HCT116 (cell line): ENCODE measurements at regions not wholly inside any gene's neighbourhood (a gene's known extent, or its start where the extent isn't known, plus 50 kb on each side); places are given as distances from the start of the nearest gene placed in this dataset.

Experiments
- ATAC-seq: fragments of 200-7000 bp; cut with Tn5 transposase; 2 replicates; pipeline ENCODE4 v1.9.1; 2020; ENCODE audit warnings: mild to moderate bottlenecking, moderate library complexity
- BruUV-seq: library from RNA; stranded (reverse); fragments of 400-500 nt; replicated peaks from 2 replicates; lab custom pipeline; 2021; lab: Mats Ljungman, UMichigan
- CTCF ChIA-PET: fragments of 300-600 bp; sonication (Branson Sonifier 250); formaldehyde crosslinking; loops from one replicate; lab custom pipeline; 2021; ENCODE audit warnings: antibody characterized with exemption; lab: Charles Lee
- POLR2A ChIA-PET: fragments of 300-600, 350-600 bp; sonication (Branson Sonifier 250); formaldehyde crosslinking; loops from one replicate; lab custom pipeline; 2021; ENCODE audit warnings: antibody characterized with exemption; lab: Charles Lee
- RAD21 ChIA-PET, 2 experiments: fragments of 300-600 bp; sonication (Branson Sonifier 250); formaldehyde crosslinking; loops; one replicate each; lab custom pipeline; 2023; ENCODE audit warnings: low total read pairs in 2 of 2; ENCODE audit not compliant: uncharacterized antibody in 2 of 2, unreplicated experiment in 2 of 2, low non-redundant PET in 1 of 2; lab: Charles Lee
- DNase-seq: peaks from one replicate; pipeline ENCODE4 v3.0.0-alpha.2; 2010; ENCODE audit warnings: low read depth, low spot score
- H2AFZ ChIP-seq: fragments of 200-600 bp; shearing (Covaris generic), sonication (generic); 2 replicates; pipeline ENCODE4 v1.6.1; 2017; ENCODE audit warnings: low read depth, mixed run types, mixed read lengths, antibody characterized with exemption, low read length; ENCODE audit not compliant: poor library complexity, severe bottlenecking
- H3K27ac ChIP-seq: 2 replicates; pipeline ENCODE4 v1.5.1; 2012; ENCODE audit warnings: low read depth, low read length
- H3K27me3 ChIP-seq: fragments of 200-600 bp; sonication (generic); 2 replicates; pipeline ENCODE4 v1.6.1; 2016; ENCODE audit warnings: mixed run types, low read length, mixed read lengths; ENCODE audit not compliant: insufficient read depth
- H3K36me3 ChIP-seq, 2 experiments: fragments of 200-500 bp in 1 of 2; fragments of 200-600 bp in 1 of 2; sonication (Bioruptor generic) in 1 of 2; sonication (generic) in 1 of 2; 2 replicates each; pipeline versions ENCODE4 v1.5.1 to v1.6.1; 2014 to 2016; ENCODE audit warnings: low read length in 2 of 2, inconsistent platforms in 1 of 2, mixed read lengths in 1 of 2, mixed run types in 1 of 2; ENCODE audit not compliant: insufficient read depth in 2 of 2, control insufficient read depth in 1 of 2
- H3K4me1 ChIP-seq, 2 experiments: fragments of 200-600 bp in 1 of 2; sonication (generic) in 1 of 2; 2 replicates each; pipeline versions ENCODE4 v1.5.1 to v1.6.1; 2012 to 2017; ENCODE audit warnings: low read length in 2 of 2, inconsistent platforms in 1 of 2, mild to moderate bottlenecking in 1 of 2, mixed read lengths in 1 of 2, mixed run types in 1 of 2, moderate library complexity in 1 of 2; ENCODE audit not compliant: insufficient read depth in 2 of 2, control insufficient read depth in 1 of 2
- H3K4me2 ChIP-seq: fragments of 200-600 bp; sonication (generic); 2 replicates; pipeline ENCODE4 v1.6.1; 2017; ENCODE audit warnings: mixed run types, low read length, mixed read lengths
- H3K4me3 ChIP-seq, 2 experiments: fragments of 200-600 bp in 1 of 2; sonication (generic) in 1 of 2; replicated peaks in 1 of 2; 2 replicates each; pipeline ENCODE4 v1.5.1; 2011 to 2016; ENCODE audit warnings: low read length in 2 of 2, control low read depth in 1 of 2, low read depth in 1 of 2, mild to moderate bottlenecking in 1 of 2, mixed read lengths in 1 of 2, mixed run types in 1 of 2
- H3K79me2 ChIP-seq: fragments of 200-600 bp; sonication (generic); 2 replicates; pipeline ENCODE4 v1.6.1; 2017; ENCODE audit warnings: mild to moderate bottlenecking, mixed run types, low read length, moderate library complexity, mixed read lengths; ENCODE audit not compliant: insufficient read depth
- H3K9ac ChIP-seq: fragments of 200-600 bp; sonication (generic); 2 replicates; pipeline ENCODE4 v1.6.1; 2016; ENCODE audit warnings: low read length, mixed read lengths
- H3K9me2 ChIP-seq: fragments of 200-600 bp; sonication (generic), shearing (Covaris generic); 2 replicates; pipeline ENCODE4 v1.6.1; 2017; ENCODE audit warnings: mixed run types, mild to moderate bottlenecking, moderate library complexity; ENCODE audit not compliant: insufficient read depth
- H3K9me3 ChIP-seq, 2 experiments: fragments of 200-500 bp in 1 of 2; fragments of 200-600 bp in 1 of 2; sonication (Bioruptor generic) in 1 of 2; sonication (generic) in 1 of 2; 2 replicates each; pipeline ENCODE4 v1.6.1; 2014 to 2017; ENCODE audit warnings: low read length in 2 of 2, mixed read lengths in 2 of 2, inconsistent platforms in 1 of 2, low read depth in 1 of 2, mild to moderate bottlenecking in 1 of 2, mixed run types in 1 of 2, moderate library complexity in 1 of 2; ENCODE audit not compliant: control insufficient read depth in 1 of 2, insufficient read depth in 1 of 2
- H4K20me1 ChIP-seq: fragments of 200-600 bp; sonication (generic), shearing (Covaris generic); 2 replicates; pipeline ENCODE4 v1.6.1; 2017; ENCODE audit warnings: mixed run types, mild to moderate bottlenecking, moderate library complexity; ENCODE audit not compliant: insufficient read depth
- CBX3 ChIP-seq: IDR thresholded peaks from 2 replicates; pipeline ENCODE4 v1.6.1; 2012; ENCODE audit warnings: low read depth
- CEBPB ChIP-seq: IDR thresholded peaks from 2 replicates; pipeline ENCODE4 v1.6.1; 2012; ENCODE audit warnings: low read depth
- ELF1 ChIP-seq: IDR thresholded peaks from 2 replicates; pipeline ENCODE4 v1.6.1; 2012; ENCODE audit warnings: low read depth, borderline replicate concordance
- EZH2 ChIP-seq: fragments of 200-600 bp; sonication (generic); IDR thresholded peaks from 2 replicates; pipeline ENCODE4 v1.6.1; 2017; ENCODE audit warnings: antibody characterized with exemption, mixed run types
- EZH2phosphoT487 ChIP-seq: fragments of 200-600 bp; IDR thresholded peaks from 2 replicates; pipeline ENCODE4 v1.6.1; 2018; ENCODE audit warnings: antibody characterized with exemption, borderline replicate concordance
- FOSL1 ChIP-seq: IDR thresholded peaks from 2 replicates; pipeline ENCODE4 v1.6.1; 2012; ENCODE audit warnings: low read depth
- POLR2A ChIP-seq: IDR thresholded peaks from 2 replicates; pipeline ENCODE4 v1.7.0; 2011; ENCODE audit warnings: borderline replicate concordance; ENCODE audit not compliant: insufficient read depth, insufficient read length; ENCODE audit errors: extremely low read depth
- POLR2AphosphoS5 ChIP-seq: IDR thresholded peaks from 2 replicates; pipeline ENCODE4 v1.6.1; 2011; ENCODE audit warnings: mild to moderate bottlenecking, low read depth, low read length, moderate library complexity
- RAD21 ChIP-seq: IDR thresholded peaks from 2 replicates; pipeline ENCODE4 v1.6.1; 2012; ENCODE audit warnings: low read depth, mild to moderate bottlenecking
- SIN3A ChIP-seq: IDR thresholded peaks from 2 replicates; pipeline ENCODE4 v1.6.1; 2012; ENCODE audit warnings: low read depth
- SRF ChIP-seq: IDR thresholded peaks from 2 replicates; pipeline ENCODE4 v1.6.1; 2012; ENCODE audit warnings: low read depth
- TCF7L2 ChIP-seq: IDR thresholded peaks from 2 replicates; pipeline ENCODE4 v1.7.0; 2011; ENCODE audit warnings: borderline replicate concordance, inconsistent platforms; ENCODE audit not compliant: insufficient read depth, insufficient read length; ENCODE audit errors: extremely low read depth
- YY1 ChIP-seq: IDR thresholded peaks from 2 replicates; pipeline ENCODE4 v1.6.1; 2011; ENCODE audit warnings: low read length, low read depth, moderate library complexity, mild to moderate bottlenecking; ENCODE audit not compliant: insufficient replicate concordance; ENCODE audit errors: extremely low read depth
- ZNF274 ChIP-seq: fragments of 200-500 bp; sonication (Bioruptor generic); IDR thresholded peaks from 2 replicates; pipeline ENCODE4 v1.6.1; 2014; ENCODE audit warnings: mild to moderate bottlenecking, low read depth, low read length, inconsistent platforms
- intact Hi-C: fragments of 100-400 bp; cut with micrococcal nuclease; formaldehyde crosslinking; loops from 2 replicates; pipeline ENCODE4 v1.10.0; 2022
- TF ChIP-seq, protein P1 (sequence below), 3 experiments: fragments of 200-600 bp in 1 of 3; sonication (generic) in 1 of 3; IDR thresholded peaks in 2 of 3; conservative IDR thresholded peaks in 1 of 3; 2 replicates each; pipeline ENCODE4 v1.5.1; 2012 to 2017; ENCODE audit warnings: low read depth in 2 of 3, low read length in 2 of 3, antibody characterized with exemption in 1 of 3, borderline replicate concordance in 1 of 3, control low read depth in 1 of 3, mild to moderate bottlenecking in 1 of 3, mixed read lengths in 1 of 3, mixed run types in 1 of 3, moderate library complexity in 1 of 3; ENCODE audit not compliant: insufficient read depth in 1 of 3

DNA sequence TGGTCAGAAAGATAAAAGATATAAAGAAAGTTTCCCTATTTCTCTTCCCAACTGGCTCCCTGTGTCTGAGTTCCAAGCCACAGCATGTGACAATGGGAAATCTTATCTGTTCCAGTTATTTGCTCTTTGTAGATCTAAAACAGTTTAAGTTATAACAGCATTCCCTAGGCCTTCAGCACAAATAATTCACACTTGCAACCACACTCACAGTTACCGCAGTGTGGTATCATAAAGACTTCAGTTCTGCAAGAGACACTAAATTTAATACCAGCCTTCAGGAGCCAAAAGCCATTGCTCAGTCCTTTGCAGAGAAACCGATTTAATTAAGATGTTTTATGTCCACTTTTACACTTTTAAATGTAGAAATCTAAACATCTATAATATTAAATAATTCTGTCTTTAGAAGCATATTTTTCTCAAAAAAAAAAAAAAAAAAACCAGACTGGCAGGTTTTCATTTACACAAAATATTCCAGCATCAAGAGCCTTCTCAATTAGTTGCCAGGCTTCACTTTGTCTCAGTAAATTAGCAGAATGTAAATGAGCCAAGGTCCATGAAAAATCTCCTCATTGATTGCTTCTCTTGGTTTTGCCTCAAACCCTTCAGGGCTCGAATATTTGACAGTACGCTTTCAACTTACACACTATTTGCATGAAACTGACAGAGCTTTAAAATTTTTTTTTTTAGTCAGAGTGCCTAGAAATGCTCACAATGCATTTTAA is 300.0 kb upstream of the DDI1 start:
- ChIA-PET RAD21 (no interaction called here), POLR2A (no interaction called here), CTCF (no interaction called here)
- no peaks in the 10 kb centered on the region for H4K20me1 ChIP-seq
- no peaks in the 10 kb centered on the region for H3K9me2 ChIP-seq
- DNase-seq (no peak), ATAC-seq (no peak)
- H3K9ac ChIP-seq = no peak overlapping the region
- H2AFZ ChIP-seq = no peak overlapping the region
- no peaks in the 10 kb centered on the region for H3K36me3 ChIP-seq
- no peak overlapping the region for H3K4me3 ChIP-seq
- intact Hi-C loops = no loop called here
- H3K27ac ChIP-seq = no peak overlapping the region
- BruUV-seq = no TSS peak
- H3K9me3 ChIP-seq = no peaks in the 10 kb centered on the region
- no peaks in the 10 kb centered on the region for H3K4me1 ChIP-seq
- no peaks in the 10 kb centered on the region for H3K79me2 ChIP-seq
- TF ChIP-seq ZNF274 (no peak), CBX3 (no peak), POLR2A (no peak), SIN3A (no peak), TCF7L2 (no peak), RAD21 (no peak), YY1 (no peak), EZH2phosphoT487 (no peak), SRF (no peak), ELF1 (no peak), EZH2 (no peak), CEBPB (no peak), POLR2AphosphoS5 (no peak), FOSL1 (no peak)
- TF ChIP-seq, protein P1, sequence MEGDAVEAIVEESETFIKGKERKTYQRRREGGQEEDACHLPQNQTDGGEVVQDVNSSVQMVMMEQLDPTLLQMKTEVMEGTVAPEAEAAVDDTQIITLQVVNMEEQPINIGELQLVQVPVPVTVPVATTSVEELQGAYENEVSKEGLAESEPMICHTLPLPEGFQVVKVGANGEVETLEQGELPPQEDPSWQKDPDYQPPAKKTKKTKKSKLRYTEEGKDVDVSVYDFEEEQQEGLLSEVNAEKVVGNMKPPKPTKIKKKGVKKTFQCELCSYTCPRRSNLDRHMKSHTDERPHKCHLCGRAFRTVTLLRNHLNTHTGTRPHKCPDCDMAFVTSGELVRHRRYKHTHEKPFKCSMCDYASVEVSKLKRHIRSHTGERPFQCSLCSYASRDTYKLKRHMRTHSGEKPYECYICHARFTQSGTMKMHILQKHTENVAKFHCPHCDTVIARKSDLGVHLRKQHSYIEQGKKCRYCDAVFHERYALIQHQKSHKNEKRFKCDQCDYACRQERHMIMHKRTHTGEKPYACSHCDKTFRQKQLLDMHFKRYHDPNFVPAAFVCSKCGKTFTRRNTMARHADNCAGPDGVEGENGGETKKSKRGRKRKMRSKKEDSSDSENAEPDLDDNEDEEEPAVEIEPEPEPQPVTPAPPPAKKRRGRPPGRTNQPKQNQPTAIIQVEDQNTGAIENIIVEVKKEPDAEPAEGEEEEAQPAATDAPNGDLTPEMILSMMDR (IDR thresholded peaks at IDR 0.05 in 2 of 3, conservative IDR thresholded peaks at IDR 0.05 in 1 of 3; ENCODE audit: borderline replicate concordance in 1 of 3, insufficient read depth in 1 of 3, low read depth in 2 of 3, low read length in 2 of 3) = no peak
- H3K4me2 ChIP-seq = no peak overlapping the region
- H3K27me3 ChIP-seq = no peaks in the 10 kb centered on the region
